Astrocyte (in vitro differentiated cells and primary cell): ENCODE measurements at regions not wholly inside any gene's neighbourhood (a gene's known extent, or its start where the extent isn't known, plus 50 kb on each side); places are given as distances from the start of the nearest gene placed in this dataset.

ENCODE experiments used
- DNase-seq: peaks from one replicate; pipeline ENCODE4 v3.0.0-alpha.2; 2010; ENCODE audit warnings: low read depth
- FAIRE-seq: peaks from 2 replicates; lab custom pipeline; 2011; peaks lifted over from hg19 to GRCh38; lab: Jason Lieb, UNC
- H2AFZ ChIP-seq: 2 replicates; pipeline ENCODE4 v1.6.0; 2012; ENCODE audit warnings: low read depth, low read length, inconsistent platforms
- H3K27ac ChIP-seq: 2 replicates; pipeline ENCODE4 v1.5.1; 2011; ENCODE audit warnings: low read depth, low read length, inconsistent platforms
- H3K27me3 ChIP-seq: 2 replicates; pipeline ENCODE4 v1.6.0; 2011; ENCODE audit warnings: low read length, inconsistent platforms; ENCODE audit not compliant: insufficient read depth
- H3K36me3 ChIP-seq: 2 replicates; pipeline ENCODE4 v1.5.1; 2011; ENCODE audit warnings: low read length, inconsistent platforms; ENCODE audit not compliant: insufficient read depth
- H3K4me1 ChIP-seq: 2 replicates; pipeline ENCODE4 v1.5.1; 2011; ENCODE audit warnings: low read length, inconsistent platforms; ENCODE audit not compliant: insufficient read depth
- H3K4me2 ChIP-seq: 2 replicates; pipeline ENCODE4 v1.6.0; 2012; ENCODE audit warnings: low read length, inconsistent platforms
- H3K4me3 ChIP-seq: 2 replicates; pipeline ENCODE4 v1.5.1; 2011; ENCODE audit warnings: low read depth, mild to moderate bottlenecking, low read length, inconsistent platforms; ENCODE audit not compliant: insufficient read depth
- H3K79me2 ChIP-seq: 2 replicates; pipeline ENCODE4 v1.6.0; 2012; ENCODE audit warnings: mild to moderate bottlenecking, low read length, inconsistent platforms; ENCODE audit not compliant: insufficient read depth
- H3K9ac ChIP-seq: 2 replicates; pipeline ENCODE4 v1.6.0; 2012; ENCODE audit warnings: mild to moderate bottlenecking, low read length, inconsistent platforms
- H3K9me3 ChIP-seq: 2 replicates; pipeline ENCODE4 v1.5.1; 2012; ENCODE audit warnings: low read depth, mild to moderate bottlenecking, low read length, inconsistent platforms; ENCODE audit not compliant: insufficient read depth
- H4K20me1 ChIP-seq: 2 replicates; pipeline ENCODE4 v1.6.0; 2012; ENCODE audit warnings: low read length, inconsistent platforms; ENCODE audit not compliant: insufficient read depth
- H3K27ac Mint-ChIP-seq: one replicate; pipeline ENCODE4 v1.8.0; 2021; ENCODE audit warnings: mild to moderate bottlenecking, mixed read lengths; ENCODE audit not compliant: unreplicated experiment
- H3K27me3 Mint-ChIP-seq: one replicate; pipeline ENCODE4 v1.8.0; 2021; ENCODE audit warnings: low read depth, mixed read lengths; ENCODE audit not compliant: unreplicated experiment
- H3K36me3 Mint-ChIP-seq: one replicate; pipeline ENCODE4 v1.8.0; 2021; ENCODE audit warnings: low read depth, mixed read lengths; ENCODE audit not compliant: unreplicated experiment
- H3K4me1 Mint-ChIP-seq: one replicate; pipeline ENCODE4 v1.8.0; 2021; ENCODE audit warnings: low read depth, mixed read lengths; ENCODE audit not compliant: unreplicated experiment
- H3K4me3 Mint-ChIP-seq: one replicate; pipeline ENCODE4 v1.8.0; 2021; ENCODE audit warnings: mild to moderate bottlenecking, moderate library complexity, mixed read lengths; ENCODE audit not compliant: unreplicated experiment
- H3K9me3 Mint-ChIP-seq: one replicate; pipeline ENCODE4 v1.8.0; 2021; ENCODE audit warnings: mild to moderate bottlenecking, mixed read lengths; ENCODE audit not compliant: unreplicated experiment
- EZH2 ChIP-seq: IDR thresholded peaks from 2 replicates; pipeline ENCODE4 v1.6.1; 2012; ENCODE audit warnings: mild to moderate bottlenecking, low read length, inconsistent platforms; ENCODE audit not compliant: insufficient read depth
- TF ChIP-seq, protein P1 (sequence below): IDR thresholded peaks from 2 replicates; pipeline ENCODE4 v1.5.1; 2011; ENCODE audit warnings: low read depth, mild to moderate bottlenecking, inconsistent platforms, low read length, moderate library complexity; ENCODE audit not compliant: insufficient read depth

GRCh38 chr6:103858003-103858402 is 1001.7 kb downstream of the HACE1 start:
- no peak overlapping the region for H3K27ac ChIP-seq
- Mint-ChIP-seq H3K4me1 (no peaks in the 10 kb centered on the region), H3K9me3 (no peaks in the 10 kb centered on the region), H3K27ac (no peak overlapping the region), H3K27me3 (no peaks in the 10 kb centered on the region), H3K36me3 (no peaks in the 10 kb centered on the region), H3K4me3 (no peak overlapping the region)
- no peaks in the 10 kb centered on the region for H3K4me1 ChIP-seq
- no peak overlapping the region for H3K9ac ChIP-seq
- no peaks in the 10 kb centered on the region for H4K20me1 ChIP-seq
- H3K79me2 ChIP-seq: no peaks in the 10 kb centered on the region
- FAIRE-seq: no peak
- no peaks in the 10 kb centered on the region for H3K9me3 ChIP-seq
- H3K4me3 ChIP-seq: no peak overlapping the region
- TF ChIP-seq EZH2: no peak
- TF ChIP-seq, protein P1, sequence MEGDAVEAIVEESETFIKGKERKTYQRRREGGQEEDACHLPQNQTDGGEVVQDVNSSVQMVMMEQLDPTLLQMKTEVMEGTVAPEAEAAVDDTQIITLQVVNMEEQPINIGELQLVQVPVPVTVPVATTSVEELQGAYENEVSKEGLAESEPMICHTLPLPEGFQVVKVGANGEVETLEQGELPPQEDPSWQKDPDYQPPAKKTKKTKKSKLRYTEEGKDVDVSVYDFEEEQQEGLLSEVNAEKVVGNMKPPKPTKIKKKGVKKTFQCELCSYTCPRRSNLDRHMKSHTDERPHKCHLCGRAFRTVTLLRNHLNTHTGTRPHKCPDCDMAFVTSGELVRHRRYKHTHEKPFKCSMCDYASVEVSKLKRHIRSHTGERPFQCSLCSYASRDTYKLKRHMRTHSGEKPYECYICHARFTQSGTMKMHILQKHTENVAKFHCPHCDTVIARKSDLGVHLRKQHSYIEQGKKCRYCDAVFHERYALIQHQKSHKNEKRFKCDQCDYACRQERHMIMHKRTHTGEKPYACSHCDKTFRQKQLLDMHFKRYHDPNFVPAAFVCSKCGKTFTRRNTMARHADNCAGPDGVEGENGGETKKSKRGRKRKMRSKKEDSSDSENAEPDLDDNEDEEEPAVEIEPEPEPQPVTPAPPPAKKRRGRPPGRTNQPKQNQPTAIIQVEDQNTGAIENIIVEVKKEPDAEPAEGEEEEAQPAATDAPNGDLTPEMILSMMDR: no peak
- H3K36me3 ChIP-seq: no peaks in the 10 kb centered on the region
- no peaks in the 10 kb centered on the region for H3K27me3 ChIP-seq
- H2AFZ ChIP-seq: no peak overlapping the region
- DNase-seq: no peak
- no peak overlapping the region for H3K4me2 ChIP-seq

DNA sequence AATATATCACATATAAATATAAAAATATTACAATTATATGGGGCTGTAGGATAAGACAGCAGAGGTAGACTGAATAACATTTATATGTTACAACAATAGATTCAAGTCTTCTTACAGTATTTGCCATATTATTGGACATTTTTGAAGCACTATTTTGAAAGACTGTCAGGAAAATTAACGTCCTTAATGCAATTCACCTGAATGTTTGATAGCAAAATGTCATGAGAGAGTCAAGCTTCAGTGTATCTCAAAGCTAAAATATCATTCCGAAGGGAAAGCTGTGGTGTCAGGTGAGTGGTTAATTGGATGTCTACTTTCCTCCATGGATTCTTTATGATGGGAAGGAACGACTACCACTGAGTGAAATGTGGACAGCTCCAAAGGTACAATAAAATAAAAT is 1004.0 kb downstream of the HACE1 start:
- no peak overlapping the region for H3K4me3 Mint-ChIP-seq
- H3K27ac Mint-ChIP-seq: no peak overlapping the region
- no peak overlapping the region for H2AFZ ChIP-seq
- no peaks in the 10 kb centered on the region for H3K36me3 Mint-ChIP-seq
- no peaks in the 10 kb centered on the region for H3K9me3 ChIP-seq
- H3K4me1 Mint-ChIP-seq: peaks cover 8% of the 10 kb centered on the region
- no peaks in the 10 kb centered on the region for H4K20me1 ChIP-seq
- no peaks in the 10 kb centered on the region for H3K79me2 ChIP-seq
- no peak overlapping the region for H3K4me2 ChIP-seq
- H3K9me3 Mint-ChIP-seq: no peaks in the 10 kb centered on the region
- no peak overlapping the region for H3K27ac ChIP-seq
- FAIRE-seq (no peak), DNase-seq (no peak)
- no peaks in the 10 kb centered on the region for H3K27me3 Mint-ChIP-seq
- no peaks in the 10 kb centered on the region for H3K27me3 ChIP-seq
- H3K36me3 ChIP-seq: no peaks in the 10 kb centered on the region
- H3K4me1 ChIP-seq: no peaks in the 10 kb centered on the region
- no peak overlapping the region for H3K9ac ChIP-seq
- H3K4me3 ChIP-seq: no peak overlapping the region
- TF ChIP-seq, protein P1: no peak
- TF ChIP-seq EZH2: no peak

- H3K4me3 ChIP-seq: no peak overlapping the region
- TF ChIP-seq EZH2: no peak
- TF ChIP-seq, protein P1: no peak
- H3K79me2 ChIP-seq: no peaks in the 10 kb centered on the region
- H3K4me3 Mint-ChIP-seq: no peak overlapping the region
- H3K4me1 ChIP-seq: no peaks in the 10 kb centered on the region
- no peak overlapping the region for H2AFZ ChIP-seq
- H4K20me1 ChIP-seq: no peaks in the 10 kb centered on the region
- no peaks in the 10 kb centered on the region for H3K9me3 ChIP-seq
- no peaks in the 10 kb centered on the region for H3K36me3 Mint-ChIP-seq
- H3K4me1 Mint-ChIP-seq: peaks cover 8% of the 10 kb centered on the region
- H3K27ac Mint-ChIP-seq: no peak overlapping the region
- FAIRE-seq: no peak
- no peak overlapping the region for H3K27ac ChIP-seq
- no peaks in the 10 kb centered on the region for H3K36me3 ChIP-seq
- H3K27me3 ChIP-seq: no peaks in the 10 kb centered on the region
- no peak overlapping the region for H3K4me2 ChIP-seq
- no peaks in the 10 kb centered on the region for H3K9me3 Mint-ChIP-seq
- H3K27me3 Mint-ChIP-seq: no peaks in the 10 kb centered on the region
- DNase-seq: no peak
- H3K9ac ChIP-seq: no peak overlapping the region
These were observed 1005.7 kb downstream of the HACE1 start for GRCh38 chr6:103854059-103854458.
